Right atrium auricular region (tissue), 2 donors: ENCODE measurements at regions not wholly inside any gene's neighbourhood (a gene's known extent, or its start where the extent isn't known, plus 50 kb on each side); places are given as distances from the start of the nearest gene placed in this dataset.

Source experiments
- DNase-seq: peaks from one replicate; pipeline ENCODE4 v3.0.0-alpha.2; 2019; ENCODE audit warnings: low spot score
- H3K27ac ChIP-seq, 2 donors: fragments of 200-600 bp; sonication (generic); 1 replicate in 1 of 2; 2 replicates in 1 of 2; pipeline ENCODE4 v1.5.1; 2016 to 2019
- H3K27me3 ChIP-seq, 2 donors: fragments of 200-600 bp; sonication (generic); one replicate each; pipeline versions ENCODE4 v1.5.1 to v1.6.0; 2017 to 2019
- H3K36me3 ChIP-seq: fragments of 200-600 bp; sonication (generic); one replicate; pipeline ENCODE4 v1.5.1; 2016
- H3K4me1 ChIP-seq, 2 donors: fragments of 200-600 bp; sonication (generic); one replicate each; pipeline versions ENCODE4 v1.5.1 to v1.6.0; 2017 to 2019
- H3K4me3 ChIP-seq, 2 donors: fragments of 200-600 bp; sonication (generic); 1 replicate in 1 of 2; 2 replicates in 1 of 2; pipeline ENCODE4 v1.5.1; 2017 to 2019; ENCODE audit warnings: mild to moderate bottlenecking in 1 of 2, moderate library complexity in 1 of 2
- H3K9me3 ChIP-seq, 2 donors: fragments of 200-600 bp; sonication (generic); one replicate each; pipeline ENCODE4 v1.5.1; 2019
- CTCF ChIP-seq, 2 donors: fragments of 200-600 bp; sonication (generic); IDR thresholded peaks; one replicate each; pipeline ENCODE4 v1.5.1; 2019; ENCODE audit warnings: antibody characterized with exemption in 2 of 2

GRCh38 chr15:39501366-39502081 is 79.4 kb upstream of the THBS1 start:
- no peaks in the 10 kb centered on the region for H3K9me3 ChIP-seq

GRCh38 chr15:39502082-39502447 is 78.8 kb upstream of the THBS1 start:
- DNase-seq = no peak
- no peaks in the 10 kb centered on the region for H3K27me3 ChIP-seq
- H3K36me3 ChIP-seq = no peaks in the 10 kb centered on the region
- H3K4me1 ChIP-seq = peaks cover 0 to 11% of the 10 kb centered on the region in 2 donors
- H3K4me3 ChIP-seq = no peak overlapping the region
- no peaks in the 10 kb centered on the region for H3K9me3 ChIP-seq
- TF ChIP-seq CTCF (IDR thresholded peaks at IDR 0.05) = no peak
- H3K27ac ChIP-seq = no peak overlapping the region

More at GRCh38 chr15:39501366-39502081, 79.4 kb upstream of the THBS1 start:
- DNase-seq = no peak
- Histone ChIP-seq H3K27me3 (no peaks in the 10 kb centered on the region), H3K36me3 (no peaks in the 10 kb centered on the region), H3K4me3 (no peak overlapping the region), H3K4me1 (peaks cover 0 to 17% of the 10 kb centered on the region in 2 donors), H3K27ac (no peak overlapping the region)
- no peak for TF ChIP-seq CTCF (IDR thresholded peaks at IDR 0.05)

- Histone ChIP-seq H3K27me3 (no peaks in the 10 kb centered on the region), H3K27ac (no peak overlapping the region), H3K4me1 (peaks cover 0 to 7% of the 10 kb centered on the region in 2 donors), H3K9me3 (no peaks in the 10 kb centered on the region), H3K4me3 (no peak overlapping the region), H3K36me3 (no peaks in the 10 kb centered on the region)
- no peak for DNase-seq
- TF ChIP-seq CTCF (IDR thresholded peaks at IDR 0.05) = no peak
Observed at GRCh38 chr15:39502611-39503195, 78.2 kb upstream of the THBS1 start.

- no peaks in the 10 kb centered on the region for H3K36me3 ChIP-seq
- no peaks in the 10 kb centered on the region for H3K27me3 ChIP-seq
- H3K9me3 ChIP-seq = no peaks in the 10 kb centered on the region
- no peak for DNase-seq
- no peak overlapping the region for H3K27ac ChIP-seq
- no peak overlapping the region for H3K4me3 ChIP-seq
- TF ChIP-seq CTCF (IDR thresholded peaks at IDR 0.05) = no peak
- no peaks in the 10 kb centered on the region for H3K4me1 ChIP-seq
Observed at GRCh38 chr15:39503526-39503925, 77.4 kb upstream of the THBS1 start.

- Histone ChIP-seq H3K9me3 (no peaks in the 10 kb centered on the region), H3K36me3 (no peaks in the 10 kb centered on the region), H3K27me3 (no peaks in the 10 kb centered on the region), H3K4me1 (no peaks in the 10 kb centered on the region), H3K27ac (no peak overlapping the region), H3K4me3 (no peak overlapping the region)
- DNase-seq = no peak
- no peak for TF ChIP-seq CTCF (IDR thresholded peaks at IDR 0.05)
Observed at GRCh38 chr15:39504808-39505207, 76.1 kb upstream of the THBS1 start.
